Fibroblast of the aortic adventitia (primary cell): ENCODE measurements at regions not wholly inside any gene's neighbourhood (a gene's known extent, or its start where the extent isn't known, plus 50 kb on each side); places are given as distances from the start of the nearest gene placed in this dataset.

Experiments used
- DNase-seq: peaks from one replicate; pipeline ENCODE4 v3.0.0-alpha.2; 2010; ENCODE audit warnings: low read depth
- H3K4me3 ChIP-seq: 2 replicates; pipeline ENCODE4 v1.5.1; 2011; ENCODE audit warnings: low read depth, mild to moderate bottlenecking, control low read depth, low read length, moderate library complexity
- TF ChIP-seq, protein P1 (sequence below): IDR thresholded peaks from 2 replicates; pipeline ENCODE4 v1.5.1; 2011; ENCODE audit warnings: mild to moderate bottlenecking, low read length, control low read depth, inconsistent platforms; ENCODE audit not compliant: insufficient read depth

DNA sequence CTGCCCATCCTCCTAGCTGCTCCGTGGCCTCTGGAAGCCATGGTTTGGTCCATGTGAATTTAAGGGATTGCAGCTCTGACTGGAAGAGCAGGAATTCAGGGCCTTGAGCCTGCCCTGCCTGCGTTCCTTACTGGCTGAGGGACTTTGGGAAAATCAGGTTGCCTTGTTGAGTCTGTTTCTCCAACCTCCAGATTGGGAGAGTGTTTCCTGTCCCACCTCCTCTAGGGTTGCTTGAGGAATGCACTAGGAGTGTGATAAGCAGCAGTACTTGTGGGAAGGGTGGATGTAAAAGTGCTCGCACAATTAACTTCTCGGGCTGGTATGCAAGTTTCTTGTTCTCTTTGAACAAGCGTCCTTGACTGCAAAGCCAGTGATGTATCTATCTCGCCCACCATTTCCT is 84.4 kb upstream of the YWHAQ start:
- no peak overlapping the region for H3K4me3 ChIP-seq
- DNase-seq: no peak
- TF ChIP-seq, protein P1, sequence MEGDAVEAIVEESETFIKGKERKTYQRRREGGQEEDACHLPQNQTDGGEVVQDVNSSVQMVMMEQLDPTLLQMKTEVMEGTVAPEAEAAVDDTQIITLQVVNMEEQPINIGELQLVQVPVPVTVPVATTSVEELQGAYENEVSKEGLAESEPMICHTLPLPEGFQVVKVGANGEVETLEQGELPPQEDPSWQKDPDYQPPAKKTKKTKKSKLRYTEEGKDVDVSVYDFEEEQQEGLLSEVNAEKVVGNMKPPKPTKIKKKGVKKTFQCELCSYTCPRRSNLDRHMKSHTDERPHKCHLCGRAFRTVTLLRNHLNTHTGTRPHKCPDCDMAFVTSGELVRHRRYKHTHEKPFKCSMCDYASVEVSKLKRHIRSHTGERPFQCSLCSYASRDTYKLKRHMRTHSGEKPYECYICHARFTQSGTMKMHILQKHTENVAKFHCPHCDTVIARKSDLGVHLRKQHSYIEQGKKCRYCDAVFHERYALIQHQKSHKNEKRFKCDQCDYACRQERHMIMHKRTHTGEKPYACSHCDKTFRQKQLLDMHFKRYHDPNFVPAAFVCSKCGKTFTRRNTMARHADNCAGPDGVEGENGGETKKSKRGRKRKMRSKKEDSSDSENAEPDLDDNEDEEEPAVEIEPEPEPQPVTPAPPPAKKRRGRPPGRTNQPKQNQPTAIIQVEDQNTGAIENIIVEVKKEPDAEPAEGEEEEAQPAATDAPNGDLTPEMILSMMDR: no peak

DNA sequence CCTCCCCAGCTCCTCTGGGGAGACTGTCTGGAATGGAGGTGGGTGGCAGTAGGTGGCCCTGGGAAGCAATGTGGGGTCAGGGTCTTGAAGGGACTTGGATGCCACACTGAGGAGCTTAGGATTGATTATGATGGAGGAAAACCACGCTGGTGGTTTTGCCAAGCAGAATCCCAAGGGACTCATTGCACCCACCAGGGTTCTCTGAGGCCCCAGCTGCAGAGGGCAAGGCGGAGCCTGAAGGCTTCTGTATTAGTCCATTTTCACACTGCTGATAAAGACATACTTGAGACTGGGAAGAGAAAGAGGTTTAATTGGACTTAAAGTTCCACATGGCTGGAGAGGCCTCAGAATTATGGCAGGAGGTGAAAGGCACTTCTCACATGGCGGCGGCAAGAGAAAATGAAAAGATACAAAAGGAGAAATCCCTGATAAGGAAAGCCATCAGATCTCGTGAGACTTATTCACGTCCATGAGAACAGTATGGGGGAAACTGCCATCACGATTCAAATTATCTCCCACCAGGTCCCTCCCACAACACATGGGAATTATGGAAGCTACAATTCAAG is 87.2 kb upstream of the YWHAQ start:
- TF ChIP-seq, protein P1: no peak
- DNase-seq: no peak
- no peak overlapping the region for H3K4me3 ChIP-seq

DNA sequence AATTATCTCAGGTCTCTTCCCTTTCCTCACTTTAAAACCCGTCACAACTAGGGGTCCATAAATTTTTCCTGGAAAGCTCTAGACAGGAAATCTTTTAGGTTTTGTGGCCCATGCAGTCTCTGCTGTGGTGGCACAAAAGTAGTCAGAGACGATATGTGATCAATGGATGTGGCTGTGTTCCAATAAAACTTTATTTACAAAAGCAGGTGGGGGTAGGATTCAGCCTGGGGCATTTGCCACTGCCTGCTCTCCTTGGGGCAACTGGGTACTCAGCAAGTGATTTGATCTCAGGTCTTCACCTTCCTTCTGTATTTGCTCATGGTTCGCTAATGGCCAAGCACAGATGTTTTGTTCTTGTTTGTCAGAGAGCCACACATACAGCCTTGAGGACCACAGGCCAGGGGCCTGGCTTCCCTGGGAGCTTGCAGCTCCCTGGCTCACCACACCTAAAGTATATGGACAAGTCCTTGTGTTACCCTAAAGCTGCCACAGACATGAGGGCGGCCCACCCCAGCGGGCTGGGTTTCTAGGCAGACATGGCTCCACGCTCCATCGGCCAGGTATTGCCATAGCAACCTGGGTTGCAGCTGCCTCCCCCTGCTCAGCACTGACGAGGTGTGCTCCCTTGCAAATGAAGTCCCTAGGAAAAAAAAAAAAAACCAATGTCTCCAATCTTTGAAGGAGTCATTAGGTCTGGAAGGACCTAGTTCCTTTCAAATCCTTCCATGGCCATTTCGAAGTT is 89.7 kb upstream of the YWHAQ start:
- TF ChIP-seq, protein P1: no peak
- DNase-seq: no peak
- H3K4me3 ChIP-seq: no peak overlapping the region

DNA sequence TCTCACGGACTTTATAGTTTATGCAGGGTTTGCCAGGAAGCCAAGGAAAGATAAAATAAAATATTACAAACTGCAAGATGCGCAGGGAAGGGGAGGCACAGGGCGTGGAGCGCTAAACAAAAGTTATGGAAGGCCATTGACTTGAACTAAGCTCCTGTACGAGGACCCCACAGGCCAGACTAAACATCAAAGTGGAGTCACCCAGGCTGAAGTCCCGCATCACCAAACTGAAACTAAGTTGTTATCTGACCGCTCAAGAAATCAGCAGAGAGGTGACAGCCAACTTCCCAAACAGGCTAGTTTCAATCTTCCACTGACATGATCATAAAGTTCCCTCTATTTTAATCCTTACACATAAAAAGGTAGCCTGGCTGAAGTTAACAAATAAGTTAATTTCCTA is 90.5 kb upstream of the YWHAQ start:
- no peak for DNase-seq
- H3K4me3 ChIP-seq: no peak overlapping the region
- TF ChIP-seq, protein P1: no peak

DNA sequence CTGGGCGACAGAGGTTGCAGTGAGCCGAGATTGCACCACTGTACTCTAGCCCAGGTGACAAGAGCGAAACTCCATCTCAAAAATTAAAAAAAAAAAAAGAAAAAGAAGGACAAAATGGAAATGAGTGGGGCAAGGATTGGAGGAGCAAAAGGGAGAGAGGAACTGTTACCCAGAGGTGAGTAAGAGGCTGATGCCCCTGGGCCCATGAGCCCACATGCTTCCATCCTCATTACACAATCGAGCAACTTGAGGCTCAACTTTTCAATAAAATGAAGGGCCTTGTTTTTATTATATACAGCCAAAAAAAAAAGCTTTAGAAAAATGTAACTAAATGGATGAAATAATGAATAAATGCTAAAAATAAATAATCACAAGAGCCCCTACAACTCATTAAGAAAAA is 91.7 kb upstream of the YWHAQ start:
- no peak overlapping the region for H3K4me3 ChIP-seq
- DNase-seq: no peak
- TF ChIP-seq, protein P1: no peak

DNA sequence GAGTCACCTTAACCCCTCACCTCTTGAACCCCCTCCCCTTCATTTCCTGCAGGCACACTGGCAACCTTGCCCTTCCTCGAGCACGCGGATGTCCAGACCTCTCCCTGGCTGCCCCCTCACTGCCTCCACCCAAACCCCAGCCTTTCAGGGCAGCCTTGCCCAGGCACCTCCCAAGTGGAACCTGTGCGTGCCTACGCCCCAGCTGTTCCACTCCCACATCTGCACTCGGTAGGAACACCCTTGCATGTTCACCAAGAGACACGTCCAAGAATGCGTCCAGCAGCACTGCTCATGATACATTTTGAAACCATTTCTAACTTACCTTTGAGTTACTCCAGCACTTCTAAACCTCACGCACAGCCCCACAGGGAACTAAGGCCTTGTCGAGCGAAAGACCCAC is 93.8 kb upstream of the YWHAQ start:
- TF ChIP-seq, protein P1: no peak
- no peak for DNase-seq
- H3K4me3 ChIP-seq: no peak overlapping the region
